ENCODE measurements at regions not wholly inside any gene's neighbourhood (a gene's known extent, or its start where the extent isn't known, plus 50 kb on each side); places are given as distances from the start of the nearest gene placed in this dataset.
"Not testable (repeated sequence)": the region's sequence is repeated elsewhere in the genome, so short reads cannot be mapped to it uniquely, and the experiment has no call there.

DNA sequence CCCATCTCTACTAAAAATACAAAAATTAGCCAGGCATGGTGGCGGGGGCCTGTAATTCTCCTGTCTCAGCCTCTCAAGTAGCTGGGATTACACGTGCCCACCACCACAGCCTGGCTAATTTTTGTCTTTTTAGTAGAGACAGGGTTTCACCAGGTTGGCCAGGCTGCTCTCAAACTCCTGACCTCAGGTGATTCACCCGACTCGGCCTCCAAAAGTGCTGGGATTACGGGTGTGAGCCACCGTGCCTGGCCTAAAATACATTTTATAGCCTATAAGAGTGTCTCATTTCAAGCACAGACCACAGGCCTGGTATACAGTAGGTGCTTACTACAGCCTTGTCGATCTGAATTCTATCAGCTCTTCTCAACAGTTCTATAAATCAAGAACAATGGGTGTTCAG, 139.5 kb upstream of the USP29 start:
- DNase-seq (ENCODE audit: low spot score) = not testable (repeated sequence)

GRCh38 chr19:56980906-56981305, 138.9 kb upstream of the USP29 start:
- no peak for DNase-seq (ENCODE audit: low spot score)

GRCh38 chr19:56981440-56981839, 138.3 kb upstream of the USP29 start:
- not testable (repeated sequence) for DNase-seq (ENCODE audit: low spot score)

GRCh38 chr19:56983171-56983570, 136.6 kb upstream of the USP29 start:
- DNase-seq (ENCODE audit: low spot score) = no peak

- no peak for DNase-seq (ENCODE audit: low spot score)
These were observed 136.0 kb upstream of the USP29 start for GRCh38 chr19:56983804-56984203.

GRCh38 chr19:56986386-56986785, 133.4 kb upstream of the USP29 start:
- no peak for DNase-seq (ENCODE audit: low spot score)

DNA sequence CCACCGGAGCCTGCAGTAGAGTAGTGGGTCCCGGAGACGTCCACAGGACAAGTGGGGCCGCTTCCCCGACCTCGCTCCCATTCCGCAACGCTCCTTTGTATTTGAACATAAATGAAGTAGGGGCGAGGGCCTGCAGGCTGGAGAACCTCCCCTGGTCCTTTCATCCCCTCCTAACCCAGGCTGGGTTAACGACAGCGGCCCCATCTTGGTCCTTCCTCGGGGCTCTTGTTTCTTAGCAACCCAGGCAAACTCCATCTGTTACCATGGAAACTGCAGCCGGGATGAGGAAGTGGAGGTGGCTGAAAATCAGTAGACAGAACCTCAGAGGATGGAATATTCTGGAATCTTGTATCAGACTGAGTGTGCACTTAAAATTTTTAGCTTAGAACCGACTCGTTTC, 132.6 kb upstream of the USP29 start:
- DNase-seq (ENCODE audit: low spot score) = no peak

DNA sequence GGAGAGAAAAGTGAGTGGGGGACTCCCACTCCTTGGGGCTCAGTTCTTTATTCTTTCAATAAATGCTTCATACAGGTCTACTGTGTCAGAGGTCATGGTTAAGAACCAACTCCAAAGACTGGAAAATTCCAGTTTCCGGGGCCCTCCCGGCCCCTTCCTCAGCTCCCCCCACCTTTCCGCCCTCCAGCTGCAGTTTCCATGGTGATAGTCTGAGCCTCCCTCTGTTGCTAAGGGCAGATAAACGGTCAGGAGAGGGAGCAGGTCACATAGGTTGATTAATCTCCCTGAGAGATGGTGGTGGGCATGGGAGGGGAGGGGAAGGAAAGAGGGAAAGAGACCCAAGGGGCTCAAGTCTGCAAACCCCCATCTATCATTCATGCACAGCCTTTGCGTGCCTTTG, 131.5 kb upstream of the USP29 start:
- no peak for DNase-seq (ENCODE audit: low spot score)

DNA sequence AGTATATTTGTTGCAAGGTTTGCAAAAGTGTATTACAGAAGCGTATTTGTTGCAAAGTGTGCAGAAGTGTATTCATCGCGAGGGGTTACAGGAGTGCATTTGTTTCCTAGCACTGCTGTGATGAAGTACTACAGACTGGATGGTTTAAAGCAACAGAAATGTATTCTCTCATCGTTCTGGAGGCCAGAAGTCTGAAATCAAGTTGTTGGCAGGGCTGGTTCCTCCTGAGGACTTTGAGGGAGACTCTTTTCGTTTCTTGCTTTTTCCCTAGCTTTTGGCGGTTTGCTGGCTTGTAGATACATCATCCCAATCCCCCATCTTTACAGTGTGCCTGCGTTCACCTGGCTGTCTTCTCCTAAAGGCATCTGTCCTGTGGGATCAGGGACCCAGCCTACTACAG, 127.9 kb upstream of the USP29 start:
- DNase-seq (ENCODE audit: low spot score) = no peak

DNA sequence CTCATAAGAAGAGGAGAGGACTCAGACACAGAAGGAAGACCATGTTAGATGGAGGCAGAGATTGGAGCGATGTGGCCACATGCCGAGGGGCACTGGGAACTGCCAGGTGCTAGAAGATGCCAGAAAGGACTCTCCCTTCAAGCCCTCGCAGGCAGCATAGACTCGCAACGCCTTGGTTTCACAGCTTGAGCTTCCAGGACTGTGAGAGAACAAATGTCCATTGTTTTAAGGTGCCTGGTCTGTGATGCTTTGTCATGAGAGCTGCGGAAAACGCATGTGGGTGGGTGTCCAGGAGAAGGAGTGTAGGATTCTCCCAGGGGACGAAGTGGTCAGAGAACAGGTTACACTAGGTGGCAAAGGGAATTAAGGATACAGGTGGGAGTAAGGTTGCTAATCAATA, 125.9 kb upstream of the USP29 start:
- no peak for DNase-seq (ENCODE audit: low spot score)

DNA sequence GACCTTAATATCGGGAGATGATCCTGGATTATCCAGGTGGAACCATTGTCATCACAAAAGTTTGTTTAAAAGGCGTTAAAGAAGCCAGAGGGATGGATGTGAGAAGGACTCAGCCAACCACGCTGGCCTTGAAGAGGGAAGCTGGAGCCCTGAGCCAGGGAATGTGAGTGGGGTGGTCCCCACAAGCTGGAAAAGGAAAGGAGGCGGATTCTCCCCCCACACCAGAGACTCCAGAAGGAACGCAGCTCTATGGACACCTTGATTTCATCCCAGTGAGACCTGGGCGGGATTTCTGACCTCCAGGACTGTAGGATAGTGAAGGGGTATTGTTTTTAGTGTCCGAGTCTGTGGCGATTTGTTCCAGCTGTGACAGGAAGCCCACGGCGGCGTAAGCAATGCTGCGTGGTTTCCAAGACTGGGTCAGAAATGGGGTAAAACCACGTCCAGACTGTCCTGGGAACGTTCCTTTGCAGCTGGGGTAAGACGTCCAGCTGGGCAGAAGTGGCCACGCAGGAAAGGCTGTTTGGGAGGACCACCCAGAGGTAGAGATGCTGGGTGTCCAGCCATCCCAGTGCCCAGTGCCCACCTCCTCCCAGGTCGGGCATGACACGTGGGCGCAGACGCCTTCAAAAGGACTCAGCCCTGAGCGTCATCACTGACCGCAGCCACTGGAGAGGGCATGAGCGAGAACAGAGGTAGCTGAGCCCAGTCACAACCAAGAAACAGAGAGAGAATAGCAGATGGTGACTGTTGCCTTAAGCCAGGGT, 125.4 kb upstream of the USP29 start:
- DNase-seq (ENCODE audit: low spot score) = no peak

DNA sequence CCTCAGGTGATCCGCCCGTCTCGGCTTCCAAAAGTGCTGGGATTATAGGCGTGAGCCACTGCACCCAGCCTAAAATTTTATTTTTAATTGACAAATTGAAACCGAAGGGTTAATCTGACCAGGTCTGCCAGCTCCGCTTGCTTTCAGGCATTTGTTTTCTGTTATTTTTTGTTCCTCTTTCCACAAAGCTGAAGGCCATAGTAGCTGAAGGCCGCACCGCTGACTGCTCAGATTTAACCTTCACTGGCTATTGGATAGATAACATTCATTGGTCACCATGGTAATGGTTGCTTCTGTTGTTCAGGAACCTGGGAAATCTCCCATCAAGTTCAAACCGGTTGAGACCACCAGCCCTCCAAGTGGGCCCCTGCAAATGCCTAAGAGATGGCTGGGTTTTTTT, 124.5 kb upstream of the USP29 start:
- no peak for DNase-seq (ENCODE audit: low spot score)

GRCh38 chr19:57002195-57002601, 117.6 kb upstream of the USP29 start:
- DNase-seq (ENCODE audit: low spot score) = no peak

GRCh38 chr19:57002710-57003109, 117.1 kb upstream of the USP29 start:
- no peak for DNase-seq (ENCODE audit: low spot score)

DNA sequence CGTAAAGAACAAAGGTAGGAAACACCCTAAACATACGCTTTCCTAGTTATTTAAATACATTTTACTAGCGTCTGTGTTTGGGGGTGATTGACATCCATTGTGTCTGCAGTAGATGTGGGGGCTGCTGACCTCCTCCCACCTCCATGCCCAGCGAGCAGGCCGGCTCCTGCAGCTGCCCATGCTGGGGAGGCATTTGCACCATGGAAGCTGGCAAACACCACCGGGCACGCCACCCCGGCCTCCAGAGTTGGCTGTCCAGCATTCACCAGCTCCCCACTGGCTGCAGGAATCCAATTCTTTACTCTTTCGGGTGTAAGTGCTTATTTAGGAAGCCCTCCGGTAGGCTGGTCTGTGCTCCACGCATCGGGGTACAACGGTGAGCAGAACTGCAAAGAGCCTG, 115.4 kb upstream of the USP29 start:
- no peak for DNase-seq (ENCODE audit: low spot score)

DNA sequence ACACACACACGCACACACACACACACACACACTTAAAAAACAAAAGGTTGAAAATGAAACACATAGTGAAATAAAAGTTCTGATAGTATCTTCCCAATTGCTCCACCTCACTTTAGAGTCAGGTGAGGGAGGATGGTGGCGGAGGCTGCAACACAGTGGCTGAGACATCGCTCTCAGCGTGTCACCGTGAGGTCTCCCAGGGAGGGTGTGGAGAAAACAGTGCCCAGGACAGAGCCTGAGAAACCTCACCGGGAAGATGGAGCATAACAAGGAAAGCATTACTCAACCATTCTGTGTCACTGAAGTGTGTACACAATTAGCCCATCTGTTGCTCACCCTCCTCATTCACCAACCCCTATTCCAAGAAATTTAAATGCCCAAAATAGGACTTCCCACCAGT, 111.4 kb upstream of the USP29 start:
- DNase-seq (ENCODE audit: low spot score) = no peak

DNA sequence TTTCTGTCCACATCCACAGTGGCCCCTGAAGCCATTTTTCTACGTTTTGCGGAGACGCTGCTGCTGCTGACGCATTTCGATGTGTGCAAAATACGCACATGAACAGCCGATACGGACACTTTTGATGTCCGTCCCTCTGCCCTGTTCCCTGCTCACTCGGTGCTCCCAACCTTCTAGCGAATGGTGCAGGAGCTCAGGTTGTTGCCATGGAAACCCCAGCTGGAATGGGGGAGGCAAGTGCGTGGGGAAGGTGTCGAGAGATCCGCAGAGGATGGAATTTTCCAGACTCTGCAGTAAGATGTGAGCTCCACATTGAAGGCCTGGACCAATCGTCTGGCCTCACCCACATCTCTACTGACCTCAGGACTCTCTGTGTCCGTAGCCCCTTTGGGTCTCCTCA, 109.2 kb upstream of the USP29 start:
- no peak for DNase-seq (ENCODE audit: low spot score)

GRCh38 chr19:57016076-57016475, 103.7 kb upstream of the USP29 start:
- DNase-seq (ENCODE audit: low spot score) = no peak

DNA sequence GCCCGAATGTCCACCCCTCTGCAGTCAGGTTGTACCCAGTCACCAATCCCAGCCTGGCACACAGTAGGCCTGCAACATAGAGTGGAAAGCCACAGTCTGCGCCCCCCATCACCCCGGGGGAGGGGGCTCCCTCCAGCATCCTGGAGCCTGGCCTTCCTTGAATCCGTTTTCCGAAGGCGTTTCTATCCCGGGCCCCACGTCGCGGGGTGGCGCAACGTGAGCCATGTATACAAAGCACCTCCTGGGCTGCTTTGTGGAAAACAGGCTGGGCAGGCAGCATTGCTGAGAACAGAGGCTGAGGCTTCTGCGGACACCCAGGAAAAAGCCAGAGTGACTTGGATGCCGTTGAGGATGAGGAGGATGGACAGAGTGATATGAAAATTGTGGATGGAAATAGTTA, 103.3 kb upstream of the USP29 start:
- no peak for DNase-seq (ENCODE audit: low spot score)

GRCh38 chr19:57025491-57025890, 94.3 kb upstream of the USP29 start:
- no peak for DNase-seq (ENCODE audit: low spot score)

GRCh38 chr19:57026476-57026875, 93.3 kb upstream of the USP29 start:
- DNase-seq (ENCODE audit: low spot score) = no peak

DNA sequence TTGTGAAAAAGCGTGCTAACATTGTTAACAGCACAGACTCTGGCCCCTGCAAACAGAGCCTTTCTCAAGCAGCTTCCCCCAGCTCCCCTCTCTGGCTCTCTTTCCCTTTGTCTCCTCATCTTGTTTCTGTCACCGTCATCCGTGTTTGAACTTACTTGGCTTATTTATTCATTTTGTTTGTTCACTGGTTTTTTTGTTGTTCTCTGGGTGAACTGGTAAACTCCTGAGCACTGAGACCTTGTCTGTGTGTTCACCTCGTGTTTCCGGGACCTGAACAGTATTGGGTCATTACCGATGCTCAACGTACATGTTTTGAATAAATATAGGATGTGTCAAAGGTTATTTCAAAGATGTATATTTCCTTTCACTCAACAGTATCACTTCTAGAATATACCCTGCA, 92.4 kb upstream of the USP29 start:
- no peak for DNase-seq (ENCODE audit: low spot score)

DNA sequence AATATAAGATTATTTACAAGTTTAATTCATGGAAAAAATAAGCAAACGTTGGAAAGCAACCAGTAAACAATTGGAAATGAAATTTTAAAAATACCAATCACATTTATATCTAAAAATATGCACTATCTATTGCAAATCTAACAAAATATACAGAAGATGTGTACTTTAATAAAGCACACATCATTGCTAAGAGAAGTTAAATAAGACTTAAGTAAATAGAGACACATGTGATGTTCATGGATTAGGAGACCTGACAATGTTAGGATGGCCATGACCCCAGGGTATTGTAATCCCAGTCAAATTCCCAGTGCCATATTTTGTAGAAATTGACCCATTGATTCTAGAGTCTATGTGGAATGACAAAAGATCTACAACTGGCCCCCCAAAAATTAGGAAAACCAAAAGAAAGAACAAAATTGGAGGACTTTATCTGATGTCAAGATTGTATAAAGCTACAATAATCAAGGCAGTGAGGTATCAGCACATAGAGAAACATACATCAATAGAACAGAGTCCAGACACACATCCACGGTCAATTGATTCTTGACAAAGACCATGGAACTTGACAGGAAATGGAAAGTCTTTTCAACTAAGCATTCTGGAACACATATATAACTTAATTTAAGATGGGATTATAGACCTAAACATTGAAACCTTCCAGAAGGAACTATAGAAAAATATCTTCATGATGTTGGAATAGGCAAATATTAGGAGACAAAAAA, 90.8 kb upstream of the USP29 start:
- DNase-seq (ENCODE audit: low spot score) = no peak

DNA sequence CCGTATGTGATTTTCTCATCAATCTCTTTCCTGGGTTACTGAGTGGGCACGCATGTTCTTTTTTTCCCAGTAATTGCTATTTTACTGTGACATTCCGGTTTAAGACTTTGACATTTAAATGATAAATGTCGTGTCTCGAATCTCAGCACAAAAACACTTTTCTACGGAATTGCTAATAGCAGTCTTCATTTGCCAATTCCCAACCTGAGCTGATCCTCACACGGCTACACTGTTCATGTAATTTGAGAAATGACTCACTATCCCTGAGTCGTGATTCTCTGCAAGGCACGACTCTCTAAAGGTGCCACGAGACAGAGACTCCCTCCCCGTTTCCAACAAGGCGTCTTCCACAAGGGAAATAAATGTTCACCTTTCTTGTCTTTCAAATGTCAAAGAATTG, 88.7 kb upstream of the USP29 start:
- DNase-seq (ENCODE audit: low spot score) = no peak

Data from AG08396 (cell line).